Upper lobe of left lung (tissue), 6 donors: ENCODE measurements at regions not wholly inside any gene's neighbourhood (a gene's known extent, or its start where the extent isn't known, plus 50 kb on each side); places are given as distances from the start of the nearest gene placed in this dataset.

Source experiments
- ATAC-seq, 2 donors: fragments of 200-7000 bp; cut with Tn5 transposase; one replicate each; pipeline ENCODE4 v1.9.1; 2022; ENCODE audit warnings: mild to moderate bottlenecking in 2 of 2, moderate library complexity in 2 of 2; ENCODE audit not compliant: low FRiP score in 2 of 2
- DNase-seq, 2 donors: peaks; one replicate each; pipeline ENCODE4 v3.0.0-alpha.2; 2019 to 2020
- H3K27ac ChIP-seq, 4 donors: fragments of 200-600 bp; sonication (generic); one replicate each; pipeline ENCODE4 v1.5.1; 2016 to 2019
- H3K27me3 ChIP-seq, 4 donors: fragments of 200-600 bp; sonication (generic); one replicate each; pipeline ENCODE4 v1.5.1; 2017 to 2019
- H3K36me3 ChIP-seq, 4 donors: fragments of 200-600 bp; sonication (generic); one replicate each; pipeline ENCODE4 v1.5.1; 2016 to 2019
- H3K4me1 ChIP-seq, 4 donors: fragments of 200-600 bp; sonication (generic); one replicate each; pipeline ENCODE4 v1.5.1; 2018 to 2019
- H3K4me3 ChIP-seq, 4 donors: fragments of 200-600 bp; sonication (generic); one replicate each; pipeline ENCODE4 v1.5.1; 2017 to 2019; ENCODE audit warnings: mild to moderate bottlenecking in 2 of 4, moderate library complexity in 1 of 4
- H3K9me3 ChIP-seq, 4 donors: fragments of 200-600 bp; sonication (generic); one replicate each; pipeline ENCODE4 v1.5.1; 2018 to 2019
- CTCF ChIP-seq, 6 experiments: fragments of 450-650 bp in 4 of 6; fragments of 200-600 bp in 2 of 6; sonication (generic) in 2 of 6; IDR thresholded peaks; one replicate each; pipeline ENCODE4 v1.5.1; 2016 to 2019; ENCODE audit warnings: antibody characterized with exemption in 6 of 6
- EP300 ChIP-seq, 4 donors: sonication (generic); formaldehyde crosslinking; IDR thresholded peaks; one replicate each; pipeline ENCODE4 v1.5.1; 2017; ENCODE audit warnings: antibody characterized with exemption in 4 of 4, control low read depth in 2 of 4
- POLR2A ChIP-seq, 4 donors: fragments of 450-650 bp; IDR thresholded peaks; one replicate each; pipeline ENCODE4 v1.5.1; 2016 to 2017; ENCODE audit warnings: antibody characterized with exemption in 4 of 4, mild to moderate bottlenecking in 2 of 4
- POLR2AphosphoS5 ChIP-seq, 2 donors: sonication (generic); formaldehyde crosslinking; IDR thresholded peaks; one replicate each; pipeline ENCODE4 v1.5.1; 2017; ENCODE audit warnings: antibody characterized with exemption in 2 of 2
- WGBS, 2 donors: methylation state at CpG; one replicate each; pipeline ENCODE4 v1.1.5; 2017 to 2018; 5-methylcytosine and 5-hydroxymethylcytosine counted together
- donor health status: DM: no; HTN: no; CAD: no; lungs with moderate emphysema.
- donor health status: DM: no; HTN: yes; CAD: no; lungs with severe emphysema.

GRCh38 chr1:79437540-79437939 is 431.0 kb upstream of the ADGRL4 start:
- Histone ChIP-seq H3K36me3 (no peaks in the 10 kb centered on the region), H3K4me3 (no peak overlapping the region), H3K27me3 (no peaks in the 10 kb centered on the region), H3K4me1 (no peaks in the 10 kb centered on the region), H3K27ac (no peak overlapping the region), H3K9me3 (no peaks in the 10 kb centered on the region)
- ATAC-seq (no peak), DNase-seq (no peak)
- WGBS, 2 donors: 60 to 73% methylated on average over 2 of the region's 2 CpGs
- TF ChIP-seq CTCF (IDR thresholded peaks at IDR 0.05) (no peak), POLR2AphosphoS5 (IDR thresholded peaks at IDR 0.05) (no peak), EP300 (IDR thresholded peaks at IDR 0.05) (no peak), POLR2A (IDR thresholded peaks at IDR 0.05) (no peak)

GRCh38 chr1:79431340-79431739 is 424.8 kb upstream of the ADGRL4 start:
- H3K9me3 ChIP-seq: no peaks in the 10 kb centered on the region
- H3K27me3 ChIP-seq: no peaks in the 10 kb centered on the region
- DNase-seq (no peak), ATAC-seq (no peak)
- 44 to 51% methylated on average over 2 of the region's 2 CpGs for WGBS, 2 donors
- H3K4me1 ChIP-seq: no peaks in the 10 kb centered on the region
- no peaks in the 10 kb centered on the region for H3K36me3 ChIP-seq
- TF ChIP-seq CTCF (IDR thresholded peaks at IDR 0.05) (no peak), POLR2A (IDR thresholded peaks at IDR 0.05) (no peak), POLR2AphosphoS5 (IDR thresholded peaks at IDR 0.05) (no peak), EP300 (IDR thresholded peaks at IDR 0.05) (no peak)
- H3K4me3 ChIP-seq: no peak overlapping the region
- H3K27ac ChIP-seq: no peak overlapping the region

- 83 to 84% methylated on average over 11 of the region's 11 CpGs for WGBS, 2 donors
- Histone ChIP-seq H3K27me3 (no peaks in the 10 kb centered on the region), H3K4me1 (no peaks in the 10 kb centered on the region), H3K27ac (no peak overlapping the region), H3K36me3 (no peaks in the 10 kb centered on the region), H3K9me3 (no peaks in the 10 kb centered on the region), H3K4me3 (no peak overlapping the region)
- no peak for ATAC-seq
- peak in 1 of 2 donors; percentile 61 for DNase-seq
- TF ChIP-seq POLR2A (IDR thresholded peaks at IDR 0.05) (no peak), POLR2AphosphoS5 (IDR thresholded peaks at IDR 0.05) (no peak), EP300 (IDR thresholded peaks at IDR 0.05) (no peak), CTCF (IDR thresholded peaks at IDR 0.05) (no peak)
Measured at GRCh38 chr1:79430437-79430836, 423.9 kb upstream of the ADGRL4 start.

- H3K4me1 ChIP-seq: no peaks in the 10 kb centered on the region
- no peaks in the 10 kb centered on the region for H3K36me3 ChIP-seq
- 71 to 76% methylated on average over 2 of the region's 2 CpGs for WGBS, 2 donors
- DNase-seq: no peak
- ATAC-seq: no peak
- no peak overlapping the region for H3K27ac ChIP-seq
- no peaks in the 10 kb centered on the region for H3K9me3 ChIP-seq
- TF ChIP-seq POLR2AphosphoS5 (IDR thresholded peaks at IDR 0.05) (no peak), CTCF (IDR thresholded peaks at IDR 0.05) (no peak), EP300 (IDR thresholded peaks at IDR 0.05) (no peak), POLR2A (IDR thresholded peaks at IDR 0.05) (no peak)
- no peaks in the 10 kb centered on the region for H3K27me3 ChIP-seq
- H3K4me3 ChIP-seq: no peak overlapping the region
Measured at GRCh38 chr1:79422726-79423125, 416.2 kb upstream of the ADGRL4 start.

- WGBS, 2 donors: 80 to 83% methylated on average over 2 of the region's 2 CpGs
- Histone ChIP-seq H3K27me3 (no peaks in the 10 kb centered on the region), H3K4me1 (no peaks in the 10 kb centered on the region), H3K4me3 (no peak overlapping the region), H3K9me3 (no peaks in the 10 kb centered on the region), H3K36me3 (no peaks in the 10 kb centered on the region), H3K27ac (no peak overlapping the region)
- ATAC-seq (no peak), DNase-seq (no peak)
- TF ChIP-seq POLR2AphosphoS5 (IDR thresholded peaks at IDR 0.05): no peak
- no peak for TF ChIP-seq EP300 (IDR thresholded peaks at IDR 0.05)
- TF ChIP-seq POLR2A (IDR thresholded peaks at IDR 0.05): no peak
- no peak for TF ChIP-seq CTCF (IDR thresholded peaks at IDR 0.05)
Measured at GRCh38 chr1:79398501-79398900, 392.0 kb upstream of the ADGRL4 start.
